Neuronal stem cell (in vitro differentiated cells): ENCODE measurements at regions not wholly inside any gene's neighbourhood (a gene's known extent, or its start where the extent isn't known, plus 50 kb on each side); places are given as distances from the start of the nearest gene placed in this dataset.

ENCODE experiments used
- DNase-seq: peaks from one replicate; pipeline ENCODE4 v3.0.0-alpha.2; 2013; ENCODE audit warnings: low spot score
- H2AFZ ChIP-seq: one replicate; pipeline ENCODE4 v1.6.1; 2013; ENCODE audit warnings: mild to moderate bottlenecking, low read length, inconsistent platforms
- H2AK5ac ChIP-seq: 2 replicates; pipeline ENCODE4 v1.6.1; 2013; ENCODE audit warnings: low read depth, mild to moderate bottlenecking, inconsistent platforms, low read length, moderate library complexity, mixed read lengths
- H2BK120ac ChIP-seq: 2 replicates; pipeline ENCODE4 v1.6.1; 2013; ENCODE audit warnings: low read depth, mild to moderate bottlenecking, inconsistent platforms, low read length, moderate library complexity, mixed read lengths
- H2BK12ac ChIP-seq: one replicate; pipeline ENCODE4 v1.6.1; 2013; ENCODE audit warnings: low read length, inconsistent platforms
- H2BK15ac ChIP-seq: 2 replicates; pipeline ENCODE4 v1.6.1; 2013; ENCODE audit warnings: mild to moderate bottlenecking, low read length, inconsistent platforms, mixed read lengths
- H2BK5ac ChIP-seq: one replicate; pipeline ENCODE4 v1.6.1; 2013; ENCODE audit warnings: inconsistent platforms, mild to moderate bottlenecking, low read length, moderate library complexity
- H3K14ac ChIP-seq: one replicate; pipeline ENCODE4 v1.6.1; 2013; ENCODE audit warnings: low read length, inconsistent platforms
- H3K18ac ChIP-seq: 2 replicates; pipeline ENCODE4 v1.6.1; 2013; ENCODE audit warnings: low read length, inconsistent platforms
- H3K23ac ChIP-seq: 2 replicates; pipeline ENCODE4 v1.6.1; 2013; ENCODE audit warnings: low read depth, mild to moderate bottlenecking, mixed read lengths, low read length, inconsistent platforms; ENCODE audit not compliant: poor library complexity
- H3K27ac ChIP-seq: replicated peaks from 3 replicates; pipeline ENCODE4 v1.5.1; 2013; ENCODE audit warnings: low read length, inconsistent platforms
- H3K27me3 ChIP-seq, 3 experiments: 2 replicates each; pipeline ENCODE4 v1.6.1; 2013; ENCODE audit warnings: low read length in 3 of 3, mild to moderate bottlenecking in 2 of 3, inconsistent platforms in 1 of 3, low read depth in 1 of 3, mixed read lengths in 1 of 3, moderate library complexity in 1 of 3; ENCODE audit not compliant: control insufficient read depth in 3 of 3, insufficient read depth in 3 of 3
- H3K36me3 ChIP-seq, 2 donors: replicated peaks in 1 of 2; 2 replicates each; pipeline ENCODE4 v1.6.1; 2013; ENCODE audit warnings: low read length in 2 of 2; ENCODE audit not compliant: control insufficient read depth in 2 of 2, insufficient read depth in 2 of 2
- H3K4ac ChIP-seq: 2 replicates; pipeline ENCODE4 v1.6.1; 2013; ENCODE audit warnings: inconsistent platforms, mild to moderate bottlenecking, low read length, moderate library complexity
- H3K4me1 ChIP-seq, 2 donors: 1 replicate in 1 of 2; 2 replicates in 1 of 2; pipeline ENCODE4 v1.6.1; 2013; ENCODE audit warnings: low read length in 2 of 2, low read depth in 1 of 2; ENCODE audit not compliant: control insufficient read depth in 2 of 2, insufficient read depth in 1 of 2
- H3K4me2 ChIP-seq: one replicate; pipeline ENCODE4 v1.6.1; 2013; ENCODE audit warnings: mild to moderate bottlenecking, low read length, inconsistent platforms; ENCODE audit not compliant: insufficient read depth, poor library complexity, severe bottlenecking
- H3K4me3 ChIP-seq, 2 donors: 2 replicates each; pipeline ENCODE4 v1.5.1; 2013; ENCODE audit warnings: low read length in 2 of 2, mild to moderate bottlenecking in 2 of 2, inconsistent platforms in 1 of 2, moderate library complexity in 1 of 2
- H3K79me1 ChIP-seq: one replicate; pipeline ENCODE4 v1.6.1; 2013; ENCODE audit warnings: low read depth, mild to moderate bottlenecking, inconsistent platforms, low read length, moderate library complexity
- H3K9ac ChIP-seq: one replicate; pipeline ENCODE4 v1.6.1; 2013; ENCODE audit warnings: mild to moderate bottlenecking, low read depth, low read length, inconsistent platforms; ENCODE audit not compliant: poor library complexity
- H3K9me3 ChIP-seq, 2 donors: replicated peaks in 1 of 2; 2 replicates each; pipeline versions ENCODE3 to v1.6.1; 2013; ENCODE audit warnings: low read length in 2 of 2, mild to moderate bottlenecking in 2 of 2, inconsistent platforms in 1 of 2, low read depth in 1 of 2, mixed read lengths in 1 of 2, moderate library complexity in 1 of 2; ENCODE audit not compliant: control insufficient read depth in 2 of 2, insufficient read depth in 1 of 2
- H4K8ac ChIP-seq: one replicate; pipeline ENCODE4 v1.6.1; 2013; ENCODE audit warnings: low read depth, mild to moderate bottlenecking, inconsistent platforms, low read length, moderate library complexity
- H4K91ac ChIP-seq: one replicate; pipeline ENCODE4 v1.6.1; 2013; ENCODE audit warnings: low read length, low read depth, mild to moderate bottlenecking, inconsistent platforms; ENCODE audit not compliant: poor library complexity
- WGBS, 2 donors: extraction: QIAGEN DNeasy Blood & Tissue Kit; methylation state at CpG; one replicate each; pipeline ENCODE4 v1.1.7; 2013; ENCODE audit warnings: missing lambda C conversion rate in 2 of 2, mixed read lengths in 1 of 2; ENCODE audit not compliant: insufficient read length in 2 of 2, insufficient replicate concordance in 1 of 2; ENCODE audit errors: extremely low coverage in 2 of 2; 5-methylcytosine and 5-hydroxymethylcytosine counted together

GRCh38 chr1:168923521-168924136 is 182.9 kb upstream of the ATP1B1 start:
- H3K4me2 ChIP-seq, result no peak overlapping the region
- H3K4me1 ChIP-seq, result peaks cover 6 to 13% of the 10 kb centered on the region in 2 donors
- H2BK15ac ChIP-seq, result no peak overlapping the region
- H3K14ac ChIP-seq, result no peak overlapping the region
- no peak overlapping the region for H2AK5ac ChIP-seq
- H3K9me3 ChIP-seq, result no peaks in the 10 kb centered on the region
- no peak overlapping the region for H2AFZ ChIP-seq
- no peak overlapping the region for H2BK120ac ChIP-seq
- no peak overlapping the region for H3K27ac ChIP-seq
- no peak overlapping the region for H3K18ac ChIP-seq
- no peak for DNase-seq
- no peak overlapping the region for H3K4ac ChIP-seq
- WGBS, 2 donors, result no CpG with 5 or more reads among the region's 3 CpGs
- H4K8ac ChIP-seq, result no peak overlapping the region
- no peak overlapping the region for H3K9ac ChIP-seq
- H3K4me3 ChIP-seq, result no peak overlapping the region
- H4K91ac ChIP-seq, result no peak overlapping the region
- no peaks in the 10 kb centered on the region for H3K27me3 ChIP-seq
- no peaks in the 10 kb centered on the region for H3K36me3 ChIP-seq
- H3K79me1 ChIP-seq, result no peaks in the 10 kb centered on the region
- H2BK12ac ChIP-seq, result no peak overlapping the region
- no peak overlapping the region for H2BK5ac ChIP-seq
- H3K23ac ChIP-seq, result no peak overlapping the region

DNA sequence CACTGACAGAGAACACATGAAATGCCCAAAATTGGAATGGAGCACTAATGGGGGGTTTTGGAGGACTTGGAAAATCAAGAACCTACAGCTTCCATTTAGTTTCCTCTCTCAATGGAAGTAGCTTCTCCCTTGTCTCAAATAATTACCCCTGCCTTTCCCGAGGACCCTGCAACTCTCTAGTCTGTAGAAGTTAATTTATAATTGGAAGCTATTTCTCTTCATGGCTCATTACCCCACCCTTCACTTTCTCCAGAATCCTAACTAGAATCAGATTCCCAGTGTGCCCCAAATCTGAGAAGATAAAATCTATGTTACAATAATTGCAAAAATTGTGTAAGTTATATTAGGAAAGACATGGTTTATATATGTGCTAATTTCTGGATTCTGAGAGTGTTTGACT is 181.5 kb upstream of the ATP1B1 start:
- no peak overlapping the region for H3K4me2 ChIP-seq
- H2BK120ac ChIP-seq, result no peak overlapping the region
- no peak overlapping the region for H2BK5ac ChIP-seq
- DNase-seq, result no peak
- no peak overlapping the region for H2BK12ac ChIP-seq
- no peak overlapping the region for H3K9ac ChIP-seq
- no peaks in the 10 kb centered on the region for H3K27me3 ChIP-seq
- H3K18ac ChIP-seq, result no peak overlapping the region
- no peak overlapping the region for H3K4ac ChIP-seq
- H3K4me1 ChIP-seq, result peaks cover 0 to 3% of the 10 kb centered on the region in 2 donors
- no peak overlapping the region for H2AK5ac ChIP-seq
- no peak overlapping the region for H3K27ac ChIP-seq
- WGBS, 2 donors, result no CpG with 5 or more reads among the region's 1 CpG
- H2AFZ ChIP-seq, result no peak overlapping the region
- no peak overlapping the region for H3K23ac ChIP-seq
- no peaks in the 10 kb centered on the region for H3K79me1 ChIP-seq
- no peak overlapping the region for H4K8ac ChIP-seq
- no peak overlapping the region for H3K14ac ChIP-seq
- H4K91ac ChIP-seq, result no peak overlapping the region
- H2BK15ac ChIP-seq, result no peak overlapping the region
- no peaks in the 10 kb centered on the region for H3K36me3 ChIP-seq
- H3K9me3 ChIP-seq, result no peaks in the 10 kb centered on the region
- H3K4me3 ChIP-seq, result no peak overlapping the region

- no peak for DNase-seq
- H3K9ac ChIP-seq, result no peak overlapping the region
- no peak overlapping the region for H3K18ac ChIP-seq
- 100% methylated on average over 1 of the region's 3 CpGs; no CpG with 5 or more reads in 1 of the 2 donors for WGBS, 2 donors
- H3K4me1 ChIP-seq, result peaks cover 0 to 3% of the 10 kb centered on the region in 2 donors
- H3K9me3 ChIP-seq, result no peaks in the 10 kb centered on the region
- H2BK12ac ChIP-seq, result no peak overlapping the region
- no peak overlapping the region for H3K27ac ChIP-seq
- H3K23ac ChIP-seq, result no peak overlapping the region
- no peak overlapping the region for H4K8ac ChIP-seq
- H3K4me3 ChIP-seq, result no peak overlapping the region
- H2AFZ ChIP-seq, result no peak overlapping the region
- H2BK120ac ChIP-seq, result no peak overlapping the region
- no peak overlapping the region for H3K14ac ChIP-seq
- H2AK5ac ChIP-seq, result no peak overlapping the region
- H3K4me2 ChIP-seq, result no peak overlapping the region
- H4K91ac ChIP-seq, result no peak overlapping the region
- no peak overlapping the region for H3K4ac ChIP-seq
- no peak overlapping the region for H2BK5ac ChIP-seq
- H2BK15ac ChIP-seq, result no peak overlapping the region
- no peaks in the 10 kb centered on the region for H3K79me1 ChIP-seq
- H3K27me3 ChIP-seq, result no peaks in the 10 kb centered on the region
- no peaks in the 10 kb centered on the region for H3K36me3 ChIP-seq
These were observed 180.3 kb upstream of the ATP1B1 start for GRCh38 chr1:168926236-168926635.

DNA sequence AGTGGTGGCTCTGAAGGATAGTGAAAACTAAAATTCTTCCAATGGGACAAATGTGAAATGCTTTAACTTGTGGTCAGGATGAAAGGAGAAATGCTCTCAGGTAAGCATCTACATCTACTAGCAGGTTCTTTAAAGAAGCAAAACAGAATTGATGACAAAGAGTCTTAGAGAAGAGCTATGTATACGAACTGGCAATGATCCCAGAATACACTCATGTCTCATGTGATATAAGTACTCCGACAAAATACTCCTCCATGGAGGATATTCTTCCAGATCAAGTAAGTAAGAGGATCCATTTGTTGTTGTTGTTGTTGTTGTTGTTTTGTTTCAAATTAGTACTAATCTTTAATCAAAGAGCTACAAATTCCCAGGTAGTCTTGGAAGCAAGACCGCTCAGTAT is 174.0 kb upstream of the ATP1B1 start:
- no peak overlapping the region for H3K14ac ChIP-seq
- no peak overlapping the region for H3K18ac ChIP-seq
- H3K4me2 ChIP-seq, result no peak overlapping the region
- H2BK120ac ChIP-seq, result no peak overlapping the region
- no peak overlapping the region for H2BK12ac ChIP-seq
- H4K91ac ChIP-seq, result no peak overlapping the region
- H3K9me3 ChIP-seq, result no peaks in the 10 kb centered on the region
- H3K27ac ChIP-seq, result no peak overlapping the region
- H2AK5ac ChIP-seq, result no peak overlapping the region
- no peaks in the 10 kb centered on the region for H3K36me3 ChIP-seq
- H3K23ac ChIP-seq, result no peak overlapping the region
- H3K4me3 ChIP-seq, result no peak overlapping the region
- no CpG with 5 or more reads among the region's 3 CpGs for WGBS, 2 donors
- H4K8ac ChIP-seq, result no peak overlapping the region
- H3K4me1 ChIP-seq, result no peaks in the 10 kb centered on the region
- H2AFZ ChIP-seq, result no peak overlapping the region
- H2BK15ac ChIP-seq, result no peak overlapping the region
- no peak overlapping the region for H2BK5ac ChIP-seq
- no peak for DNase-seq
- no peaks in the 10 kb centered on the region for H3K27me3 ChIP-seq
- no peak overlapping the region for H3K4ac ChIP-seq
- H3K9ac ChIP-seq, result no peak overlapping the region
- H3K79me1 ChIP-seq, result no peaks in the 10 kb centered on the region
